OCI-LY3 (cell line): ENCODE measurements at regions not wholly inside any gene's neighbourhood (a gene's known extent, or its start where the extent isn't known, plus 50 kb on each side); places are given as distances from the start of the nearest gene placed in this dataset.
"Not testable (repeated sequence)": the region's sequence is repeated elsewhere in the genome, so short reads cannot be mapped to it uniquely, and the experiment has no call there.

Source experiments
- H2AFZ ChIP-seq: fragments of 200-600, 300-600 bp; shearing (Covaris generic); 2 replicates; pipeline ENCODE4 v1.6.0; 2014; ENCODE audit warnings: antibody characterized with exemption, low read depth, low read length
- H3K27ac ChIP-seq: fragments of 200-600, 300-600 bp; sonication (generic); 2 replicates; pipeline ENCODE4 v1.5.1; 2014; ENCODE audit warnings: mild to moderate bottlenecking, low read length, moderate library complexity, mixed read lengths
- H3K27me3 ChIP-seq: fragments of 200-600, 300-600 bp; sonication (generic); 2 replicates; pipeline ENCODE4 v1.6.1; 2014; ENCODE audit warnings: low read depth, low read length, mixed read lengths
- H3K36me3 ChIP-seq: fragments of 200-600, 300-600 bp; sonication (generic); replicated peaks from 2 replicates; pipeline ENCODE3; 2014; ENCODE audit warnings: low read depth, low read length, mixed read lengths
- H3K4me1 ChIP-seq: fragments of 300-600, 200-600 bp; sonication (generic); 2 replicates; pipeline ENCODE4 v1.6.1; 2014; ENCODE audit warnings: low read length, mixed read lengths
- H3K4me2 ChIP-seq: fragments of 200-600, 300-600 bp; sonication (generic); 2 replicates; pipeline ENCODE4 v1.6.1; 2014; ENCODE audit warnings: low read length, mixed read lengths
- H3K4me3 ChIP-seq: fragments of 300-600, 200-600 bp; sonication (generic); 2 replicates; pipeline ENCODE4 v1.5.1; 2014; ENCODE audit warnings: antibody characterized with exemption, mild to moderate bottlenecking, low read length, moderate library complexity
- H3K79me2 ChIP-seq: fragments of 300-600, 200-600 bp; shearing (Covaris generic); 2 replicates; pipeline ENCODE4 v1.6.1; 2014; ENCODE audit warnings: mild to moderate bottlenecking, low read length, mixed read lengths
- H3K9ac ChIP-seq: fragments of 300-600, 200-600 bp; shearing (Covaris generic); 2 replicates; pipeline ENCODE4 v1.6.0; 2014; ENCODE audit warnings: mild to moderate bottlenecking, low read length, moderate library complexity
- H3K9me3 ChIP-seq: fragments of 200-600, 300-600 bp; shearing (Covaris generic); 2 replicates; pipeline ENCODE4 v1.6.1; 2014; ENCODE audit warnings: low read length, mixed read lengths; ENCODE audit not compliant: insufficient read depth
- H4K20me1 ChIP-seq: fragments of 200-600, 300-600 bp; sonication (generic); 2 replicates; pipeline ENCODE4 v1.6.1; 2016; ENCODE audit warnings: low read length, mixed read lengths; ENCODE audit not compliant: insufficient read depth
- EZH2phosphoT487 ChIP-seq: fragments of 200-600 bp; shearing (Covaris generic); IDR thresholded peaks from 2 replicates; pipeline ENCODE4 v1.6.1; 2018; ENCODE audit warnings: antibody characterized with exemption, mixed run types, low read depth
- TF ChIP-seq, protein P1 (sequence below): fragments of 200-600, 300-600 bp; sonication (generic); IDR thresholded peaks from 2 replicates; pipeline ENCODE4 v1.5.1; 2014; ENCODE audit warnings: antibody characterized with exemption, low read length, low read depth

DNA sequence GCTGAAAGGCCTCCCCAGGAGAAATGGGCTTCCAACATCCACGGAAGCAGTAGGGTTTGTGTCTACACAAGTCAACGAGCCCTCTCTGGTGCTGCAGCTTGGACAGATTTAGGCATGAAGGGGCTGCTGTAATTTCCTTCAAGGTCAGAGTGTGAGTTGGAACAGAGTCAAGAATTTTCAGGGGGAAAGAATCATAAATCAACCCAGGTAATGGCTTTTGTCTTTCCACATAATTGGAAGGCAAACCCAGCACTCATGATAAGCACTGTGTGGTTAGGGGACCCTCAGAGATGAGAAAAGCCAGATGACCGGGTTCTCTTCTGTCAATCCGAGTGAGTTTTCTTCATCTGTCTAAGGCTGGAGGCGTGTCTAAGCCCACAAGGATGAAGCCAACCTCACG, 78.6 kb upstream of the MXRA5 start:
- Histone ChIP-seq H2AFZ (no peak overlapping the region), H3K9me3 (no peaks in the 10 kb centered on the region), H3K27me3 (no peaks in the 10 kb centered on the region), H3K4me1 (no peaks in the 10 kb centered on the region), H4K20me1 (no peaks in the 10 kb centered on the region), H3K4me3 (no peak overlapping the region), H3K36me3 (no peaks in the 10 kb centered on the region), H3K4me2 (no peak overlapping the region), H3K79me2 (no peaks in the 10 kb centered on the region), H3K27ac (no peak overlapping the region), H3K9ac (no peak overlapping the region)
- TF ChIP-seq, protein P1, sequence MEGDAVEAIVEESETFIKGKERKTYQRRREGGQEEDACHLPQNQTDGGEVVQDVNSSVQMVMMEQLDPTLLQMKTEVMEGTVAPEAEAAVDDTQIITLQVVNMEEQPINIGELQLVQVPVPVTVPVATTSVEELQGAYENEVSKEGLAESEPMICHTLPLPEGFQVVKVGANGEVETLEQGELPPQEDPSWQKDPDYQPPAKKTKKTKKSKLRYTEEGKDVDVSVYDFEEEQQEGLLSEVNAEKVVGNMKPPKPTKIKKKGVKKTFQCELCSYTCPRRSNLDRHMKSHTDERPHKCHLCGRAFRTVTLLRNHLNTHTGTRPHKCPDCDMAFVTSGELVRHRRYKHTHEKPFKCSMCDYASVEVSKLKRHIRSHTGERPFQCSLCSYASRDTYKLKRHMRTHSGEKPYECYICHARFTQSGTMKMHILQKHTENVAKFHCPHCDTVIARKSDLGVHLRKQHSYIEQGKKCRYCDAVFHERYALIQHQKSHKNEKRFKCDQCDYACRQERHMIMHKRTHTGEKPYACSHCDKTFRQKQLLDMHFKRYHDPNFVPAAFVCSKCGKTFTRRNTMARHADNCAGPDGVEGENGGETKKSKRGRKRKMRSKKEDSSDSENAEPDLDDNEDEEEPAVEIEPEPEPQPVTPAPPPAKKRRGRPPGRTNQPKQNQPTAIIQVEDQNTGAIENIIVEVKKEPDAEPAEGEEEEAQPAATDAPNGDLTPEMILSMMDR, result no peak
- TF ChIP-seq EZH2phosphoT487, result no peak

DNA sequence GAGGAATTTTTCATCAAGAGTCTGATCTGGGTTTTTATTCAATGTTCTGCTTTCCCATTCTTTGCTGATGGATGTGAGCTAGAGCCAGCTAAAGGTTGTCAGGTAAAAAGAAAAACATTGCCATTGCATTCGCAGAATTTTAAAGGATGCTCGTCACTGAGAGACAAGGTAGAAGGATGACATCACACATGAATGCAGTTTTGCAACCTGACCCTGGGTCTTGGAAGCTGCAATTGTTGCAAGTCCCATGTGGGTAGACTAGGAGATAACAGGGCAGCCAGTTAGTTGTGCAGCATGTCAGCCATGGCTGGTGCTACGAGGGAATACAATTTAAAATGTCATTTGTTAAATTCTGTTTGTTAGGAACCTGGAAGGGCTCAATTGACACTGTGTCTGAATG, 73.9 kb upstream of the MXRA5 start:
- no peaks in the 10 kb centered on the region for H3K4me1 ChIP-seq
- H2AFZ ChIP-seq, result no peak overlapping the region
- no peaks in the 10 kb centered on the region for H3K79me2 ChIP-seq
- TF ChIP-seq, protein P1, result no peak
- TF ChIP-seq EZH2phosphoT487, result no peak
- H3K4me2 ChIP-seq, result no peak overlapping the region
- H3K27ac ChIP-seq, result no peak overlapping the region
- no peaks in the 10 kb centered on the region for H4K20me1 ChIP-seq
- H3K4me3 ChIP-seq, result no peak overlapping the region
- H3K9ac ChIP-seq, result no peak overlapping the region
- H3K36me3 ChIP-seq, result no peaks in the 10 kb centered on the region
- H3K27me3 ChIP-seq, result no peaks in the 10 kb centered on the region
- H3K9me3 ChIP-seq, result no peaks in the 10 kb centered on the region

DNA sequence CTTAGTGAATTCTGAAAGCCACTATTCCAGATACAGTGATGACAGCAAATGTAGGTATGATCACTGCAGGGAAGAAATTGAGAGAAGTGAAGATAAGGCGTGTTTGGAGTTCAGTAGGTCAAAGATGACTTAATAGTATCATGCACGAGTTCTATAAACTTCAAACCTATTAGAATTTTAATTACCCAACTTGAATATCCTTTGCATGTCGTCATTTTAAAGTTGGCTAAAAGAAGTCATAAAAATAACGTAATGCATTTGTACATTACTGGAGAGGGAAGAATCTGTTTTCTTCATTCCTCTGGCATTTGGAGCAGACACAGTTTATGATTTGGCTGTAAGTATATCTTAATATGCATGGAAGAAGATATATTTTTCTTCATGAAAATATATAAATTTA, 68.6 kb upstream of the MXRA5 start:
- Histone ChIP-seq H3K4me2 (no peak overlapping the region), H4K20me1 (no peaks in the 10 kb centered on the region), H3K27ac (no peak overlapping the region), H3K9ac (no peak overlapping the region), H3K4me3 (no peak overlapping the region), H3K27me3 (no peaks in the 10 kb centered on the region), H2AFZ (no peak overlapping the region), H3K79me2 (no peaks in the 10 kb centered on the region), H3K36me3 (no peaks in the 10 kb centered on the region), H3K4me1 (no peaks in the 10 kb centered on the region), H3K9me3 (no peaks in the 10 kb centered on the region)
- TF ChIP-seq, protein P1, result no peak
- no peak for TF ChIP-seq EZH2phosphoT487

DNA sequence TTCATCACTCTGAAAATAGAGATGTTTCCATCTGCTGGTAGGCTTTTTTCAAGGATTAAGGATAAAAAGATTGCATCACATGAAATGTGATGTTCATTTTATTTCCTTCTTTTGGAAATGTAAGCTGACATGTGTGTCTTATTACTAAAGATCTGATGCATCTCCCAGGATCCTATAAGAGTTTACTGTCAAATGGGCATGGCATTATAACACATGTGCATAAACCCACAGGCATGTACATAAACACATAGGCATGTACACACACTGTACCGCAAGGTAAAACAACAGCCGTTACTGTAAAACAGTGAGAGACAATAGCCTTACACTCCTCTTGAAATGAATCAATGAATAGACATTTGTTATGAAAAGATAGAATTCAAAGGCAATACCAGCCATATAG, 65.2 kb upstream of the MXRA5 start:
- not testable (repeated sequence) for H2AFZ ChIP-seq, H3K27ac ChIP-seq, H3K36me3 ChIP-seq, H3K4me3 ChIP-seq, H3K27me3 ChIP-seq, H4K20me1 ChIP-seq, H3K4me1 ChIP-seq, H3K79me2 ChIP-seq, H3K9me3 ChIP-seq, H3K4me2 ChIP-seq, H3K9ac ChIP-seq

DNA sequence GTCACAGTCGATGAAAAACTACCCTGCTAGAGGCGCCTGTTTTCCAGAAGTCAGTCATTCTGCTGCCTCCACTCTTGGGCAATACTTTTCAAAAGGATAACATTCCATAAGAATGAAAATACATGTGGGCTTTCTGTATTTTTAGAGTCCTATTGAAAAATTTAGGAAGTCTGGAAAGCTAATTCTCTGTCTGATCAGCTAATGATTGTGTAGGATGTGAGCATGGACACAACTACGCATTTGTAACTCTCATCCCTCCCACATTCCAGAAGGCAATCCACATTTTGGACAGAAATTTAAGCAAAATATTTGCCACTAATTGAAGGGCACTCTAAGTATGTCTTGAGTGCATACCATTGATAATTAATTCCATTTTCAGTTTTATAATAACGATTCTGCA, 63.5 kb upstream of the MXRA5 start:
- not testable (repeated sequence) for H3K4me3 ChIP-seq, H3K9ac ChIP-seq, H4K20me1 ChIP-seq, H3K27ac ChIP-seq, H3K4me1 ChIP-seq, H2AFZ ChIP-seq, H3K4me2 ChIP-seq, H3K36me3 ChIP-seq, H3K27me3 ChIP-seq, H3K79me2 ChIP-seq, H3K9me3 ChIP-seq
